COLO668 (cell line): ENCODE measurements at regions not wholly inside any gene's neighbourhood (a gene's known extent, or its start where the extent isn't known, plus 50 kb on each side); places are given as distances from the start of the nearest gene placed in this dataset.

ENCODE experiments used
- DNase-seq: peaks from one replicate; lab custom pipeline; 2025; ENCODE audit not compliant: unreplicated experiment; lab: John Stamatoyannopoulos, UW

DNA sequence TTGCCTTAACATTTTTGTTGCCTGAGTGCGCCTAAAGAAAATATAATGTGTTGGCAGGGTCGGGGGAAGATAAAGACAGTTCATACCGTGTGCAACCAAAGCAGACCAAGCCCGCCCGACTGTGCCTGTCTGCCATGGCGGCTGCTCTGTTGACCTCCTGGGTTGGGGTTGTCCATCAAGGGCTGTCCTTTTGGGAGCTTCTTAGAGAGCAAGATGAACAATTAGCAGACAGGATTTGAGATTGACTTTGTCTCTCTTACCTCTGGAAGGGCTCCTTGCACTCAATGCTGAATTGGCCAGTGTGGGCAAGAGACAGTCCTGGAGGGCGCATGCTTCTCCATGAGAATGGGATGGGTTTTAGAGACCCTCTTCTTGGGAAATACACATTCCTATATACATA is 319.6 kb downstream of the GLRX3 start:
- DNase-seq = no peak

DNA sequence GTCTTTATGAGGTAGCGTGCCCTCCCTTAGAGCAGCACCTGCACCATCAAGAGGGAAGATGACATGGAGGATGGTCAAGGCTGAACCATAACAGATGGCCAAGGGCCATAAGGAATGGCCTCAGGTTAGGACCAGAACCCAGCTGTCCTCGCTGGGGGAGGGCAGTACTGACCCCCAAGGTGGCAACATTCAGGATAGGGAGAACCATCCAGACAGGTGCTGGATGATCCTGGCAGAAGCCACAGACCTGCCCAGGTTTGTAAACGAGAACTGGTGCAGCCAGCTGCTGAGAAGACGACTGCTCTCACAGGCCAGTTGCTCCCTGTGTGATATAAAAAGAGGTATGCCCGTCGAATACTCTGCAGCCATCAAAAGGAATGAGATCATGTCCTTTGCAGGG is 320.4 kb downstream of the GLRX3 start:
- DNase-seq = no peak

DNA sequence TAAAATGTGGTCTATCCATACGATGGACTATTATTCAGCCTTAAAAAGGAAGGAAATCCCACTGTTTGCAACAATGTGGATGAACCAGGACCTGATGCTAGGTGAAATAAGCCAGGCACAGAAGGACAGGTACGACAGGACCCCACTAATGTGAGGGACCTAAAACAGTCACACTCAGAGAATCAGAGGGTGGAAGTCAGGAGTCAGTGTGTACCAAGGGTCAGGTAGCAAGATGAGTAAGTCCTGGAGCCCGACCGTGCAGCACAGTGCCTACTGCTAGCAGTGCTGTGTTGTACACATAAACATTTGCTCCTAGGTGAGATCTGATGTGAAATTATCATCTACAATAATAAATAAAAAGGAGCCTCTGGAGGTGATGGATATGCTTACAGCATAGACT is 322.3 kb downstream of the GLRX3 start:
- no peak for DNase-seq

DNA sequence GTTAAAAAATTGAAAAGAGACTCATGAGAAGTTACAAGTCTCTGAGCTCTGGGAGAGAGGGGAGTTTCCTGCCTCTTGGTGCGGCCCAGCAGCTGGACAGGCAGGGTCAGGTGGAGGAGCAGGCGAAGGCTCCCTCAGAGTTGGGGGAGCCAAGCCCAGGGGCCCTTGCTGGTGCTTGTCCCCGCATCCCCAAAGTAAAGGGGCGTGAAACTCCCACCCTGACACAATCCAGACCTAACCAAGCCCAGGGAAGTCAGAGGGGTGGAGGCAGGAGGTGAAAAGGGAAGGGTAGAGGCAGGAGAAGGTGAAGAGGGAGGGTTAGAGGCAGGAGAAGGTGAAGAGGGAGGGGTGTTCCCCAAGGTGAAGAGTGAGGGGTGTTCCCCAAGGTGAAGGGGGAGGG is 322.8 kb downstream of the GLRX3 start:
- no peak for DNase-seq

DNA sequence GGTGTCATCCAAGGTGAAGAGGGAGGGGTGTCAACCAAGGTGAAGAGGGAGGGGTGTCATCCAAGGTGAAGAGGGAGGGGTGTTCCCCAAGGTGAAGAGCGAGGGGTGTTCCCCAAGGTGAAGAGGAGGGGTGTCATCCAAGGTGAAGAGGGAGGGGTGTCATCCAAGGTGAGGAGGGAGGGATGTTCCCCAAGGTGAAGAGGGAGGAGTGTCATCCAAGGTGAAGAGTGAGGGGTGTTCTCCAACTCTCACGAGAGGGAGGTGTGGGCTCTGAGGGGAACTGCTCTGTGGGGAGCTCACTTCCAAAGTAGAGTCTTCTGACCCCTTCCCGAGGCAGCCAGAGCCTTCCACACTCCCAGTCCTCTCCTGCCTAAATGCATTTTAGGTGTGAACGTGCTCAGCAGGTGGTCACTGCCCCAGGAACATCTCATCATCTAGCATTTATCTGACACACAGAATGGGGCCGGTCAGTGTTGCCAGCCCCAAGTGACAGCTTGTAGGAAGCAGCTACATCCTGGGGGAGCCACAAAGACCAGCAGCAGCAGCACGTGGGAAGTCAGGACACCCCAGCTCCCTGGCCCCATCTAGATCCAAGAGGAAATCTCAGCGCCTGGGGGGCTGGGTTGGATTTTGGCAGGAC is 323.8 kb downstream of the GLRX3 start:
- DNase-seq = no peak

DNA sequence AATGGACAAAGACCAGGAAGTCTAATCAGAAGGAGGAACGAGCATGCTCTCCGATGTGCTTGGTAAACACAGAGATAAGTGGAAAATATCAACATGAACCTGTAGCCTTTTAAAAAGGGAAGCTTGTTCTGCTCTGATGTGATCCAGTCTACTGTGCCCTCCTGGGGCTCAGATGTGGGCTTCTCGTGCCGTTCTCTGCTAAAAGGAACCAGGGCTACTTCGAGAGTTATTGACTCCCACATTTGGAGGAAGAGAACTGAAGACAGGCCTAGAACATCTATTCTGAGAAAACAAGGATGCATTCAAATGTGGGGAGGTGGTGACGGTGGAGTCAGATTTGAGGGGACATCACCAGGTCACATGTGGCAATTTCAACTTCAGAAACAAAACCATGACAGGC is 325.4 kb downstream of the GLRX3 start:
- DNase-seq = no peak

DNA sequence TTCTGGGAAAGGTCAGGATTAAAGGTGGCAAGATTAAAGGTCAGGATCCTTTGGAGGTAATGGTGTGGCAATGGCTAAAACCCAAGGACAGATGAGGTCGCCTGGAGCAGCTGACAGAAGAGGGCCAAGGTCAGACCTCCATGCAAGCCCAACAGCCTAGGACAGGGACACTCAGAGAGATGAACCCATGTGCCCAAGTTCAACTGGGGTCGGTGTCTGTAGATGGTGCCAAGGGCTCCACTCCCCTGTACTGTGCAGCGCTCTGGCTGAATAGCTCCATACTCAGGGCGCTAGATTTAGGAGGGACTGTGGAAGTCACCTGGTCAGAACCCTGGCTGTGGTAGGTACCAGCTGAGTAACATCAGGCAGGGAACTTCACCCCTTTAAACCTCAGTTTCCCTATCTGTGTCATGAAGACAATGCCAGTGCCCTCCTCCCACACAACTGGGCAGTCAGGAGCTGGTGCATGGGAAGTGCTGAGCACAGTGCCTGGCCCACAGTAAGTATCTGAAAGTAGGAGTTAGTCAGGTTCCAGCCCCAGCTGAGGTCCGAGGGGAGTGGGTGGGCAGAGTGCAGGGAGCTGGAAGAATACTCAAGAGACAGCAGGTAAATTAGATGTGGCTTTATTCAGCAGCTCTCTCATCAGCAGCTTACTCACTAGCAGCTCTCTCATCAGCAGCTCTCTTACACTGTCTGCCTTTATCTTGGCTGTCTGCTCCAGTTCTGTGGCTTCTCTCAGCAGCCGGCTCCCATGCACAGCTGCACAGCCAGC is 327.1 kb downstream of the GLRX3 start:
- no peak for DNase-seq

DNA sequence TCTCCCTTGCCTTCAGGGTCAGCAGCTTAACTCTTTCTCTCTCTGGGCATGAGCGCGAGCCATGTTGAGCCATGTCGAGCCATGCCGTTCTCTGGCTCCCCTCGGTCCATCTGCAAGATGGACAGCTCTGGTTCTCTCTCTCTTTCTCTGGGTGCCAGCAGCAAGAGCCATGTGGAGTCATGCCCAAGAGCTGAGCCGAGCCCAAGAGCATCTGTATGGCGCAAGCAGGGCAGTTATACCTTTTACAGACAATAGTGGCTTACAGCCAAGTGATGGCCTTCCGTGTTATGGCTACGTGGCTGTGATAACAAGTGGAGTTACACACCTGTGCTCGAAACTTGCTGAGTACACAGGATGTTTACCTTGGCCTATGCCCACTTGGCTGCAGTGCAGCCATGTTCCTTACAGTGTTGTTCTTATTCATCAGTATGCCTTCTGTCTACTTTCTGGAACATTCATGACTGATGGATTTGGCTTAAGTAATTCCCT is 327.7 kb downstream of the GLRX3 start:
- DNase-seq = no peak

DNA sequence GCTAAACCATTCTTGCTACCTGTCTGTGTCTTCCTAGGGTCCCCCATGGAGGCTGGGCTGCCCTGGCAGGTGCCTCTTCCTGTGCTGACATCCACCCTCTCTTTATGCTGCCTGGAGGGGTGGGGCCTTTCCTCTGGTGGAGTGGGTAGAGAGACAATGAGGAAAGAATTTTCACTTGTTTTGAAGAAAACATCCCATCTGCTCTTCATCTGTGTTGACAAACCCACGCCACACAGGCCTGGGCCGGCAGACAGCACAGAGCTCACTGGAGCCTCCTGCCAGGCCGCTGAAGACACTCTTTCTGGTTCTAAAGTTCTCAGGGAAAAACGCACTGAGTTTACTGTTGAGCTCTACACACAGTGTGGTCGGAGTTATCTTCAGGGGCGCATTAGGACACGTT is 328.2 kb downstream of the GLRX3 start:
- DNase-seq = no peak

DNA sequence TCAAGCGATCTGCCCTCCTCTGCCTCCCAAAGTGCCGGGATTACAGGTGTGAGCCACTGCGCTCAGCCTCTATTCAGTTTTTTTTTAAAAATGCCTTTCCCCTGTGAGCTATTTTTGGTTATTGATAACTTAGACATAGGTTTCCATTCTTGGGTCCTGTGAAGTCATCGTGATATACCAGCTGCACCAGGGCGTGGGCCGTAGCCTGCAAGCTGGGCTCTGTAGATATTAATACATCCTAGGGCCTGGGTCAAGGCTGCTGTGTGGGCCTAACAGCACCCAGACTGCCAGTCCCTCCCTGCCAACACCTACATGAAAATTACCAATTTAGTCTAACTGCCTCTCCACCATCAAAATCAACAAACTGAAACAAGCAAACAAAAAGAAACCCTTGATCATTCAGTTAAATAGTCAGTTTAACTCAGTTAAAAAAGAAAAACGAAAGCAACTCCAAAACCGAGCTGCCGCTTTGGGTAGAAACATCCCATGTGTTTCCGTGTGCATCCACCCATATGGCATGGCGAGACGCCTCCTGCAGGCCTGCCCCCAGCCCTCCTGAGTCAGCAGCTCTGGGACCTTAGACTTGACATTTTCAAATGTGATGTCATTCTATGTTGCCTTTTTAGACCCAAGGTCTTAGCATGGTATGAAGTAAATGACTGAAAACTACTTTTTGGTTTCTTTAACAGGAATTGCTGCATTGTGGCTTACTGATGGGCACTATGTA is 330.2 kb downstream of the GLRX3 start:
- no peak for DNase-seq

DNA sequence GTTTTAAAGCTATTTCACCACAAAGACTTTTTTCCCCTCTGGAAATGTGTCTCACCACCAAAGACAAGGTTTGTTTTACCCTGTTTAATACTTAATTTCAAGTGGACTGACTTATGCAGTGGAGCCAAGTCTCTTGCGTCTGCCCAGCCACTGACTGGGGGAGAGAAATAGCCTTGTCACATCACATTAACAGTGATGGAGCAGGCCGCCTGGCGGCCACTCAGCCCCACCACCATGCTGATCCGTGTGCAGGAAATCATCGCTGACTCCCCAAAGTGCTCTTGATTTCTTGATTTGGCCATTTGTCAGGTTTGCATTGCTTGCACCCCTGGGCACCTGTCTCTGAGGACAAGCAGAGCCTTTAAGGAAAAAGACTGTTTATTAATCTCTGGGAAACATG is 334.1 kb downstream of the GLRX3 start:
- DNase-seq = no peak

DNA sequence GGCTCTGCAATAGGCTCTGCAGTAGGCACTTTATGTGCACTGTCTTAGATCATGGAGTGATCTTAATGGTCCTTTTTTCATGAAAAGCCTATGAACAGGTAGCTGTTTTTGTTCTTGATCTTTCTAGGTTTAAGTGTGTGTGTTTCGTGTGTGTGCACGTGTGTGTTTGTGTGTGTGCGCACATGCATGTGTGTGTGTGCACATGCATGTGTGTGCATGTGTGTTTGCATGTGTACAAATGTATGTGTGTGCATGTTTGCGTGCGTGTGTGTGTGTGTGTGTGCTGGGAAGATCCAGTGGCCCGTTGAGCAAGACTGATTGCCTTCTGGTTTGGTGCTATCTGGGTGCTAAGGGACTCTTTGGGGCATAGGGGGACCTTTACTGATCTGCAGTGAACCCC is 334.8 kb downstream of the GLRX3 start:
- DNase-seq = no peak

DNA sequence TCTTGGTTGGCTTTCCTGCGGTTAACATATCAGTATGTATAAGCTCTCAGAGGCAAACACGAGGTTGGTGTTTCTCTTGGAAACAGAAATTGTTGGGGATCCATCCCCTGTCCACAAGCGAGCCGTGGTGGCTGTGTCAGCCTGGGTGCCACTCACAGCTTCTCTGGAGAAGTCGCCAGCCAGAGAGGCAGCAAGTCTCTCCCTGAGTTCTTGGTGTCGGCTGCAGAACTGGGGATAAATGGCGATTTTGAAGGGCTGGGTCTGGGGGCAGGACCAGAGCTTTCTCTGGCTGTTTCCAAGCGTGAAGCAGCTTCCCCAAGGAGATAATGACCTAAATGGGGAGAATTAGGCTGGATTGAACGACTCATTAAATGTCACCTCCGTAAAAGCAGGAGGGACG is 335.3 kb downstream of the GLRX3 start:
- no peak for DNase-seq

DNA sequence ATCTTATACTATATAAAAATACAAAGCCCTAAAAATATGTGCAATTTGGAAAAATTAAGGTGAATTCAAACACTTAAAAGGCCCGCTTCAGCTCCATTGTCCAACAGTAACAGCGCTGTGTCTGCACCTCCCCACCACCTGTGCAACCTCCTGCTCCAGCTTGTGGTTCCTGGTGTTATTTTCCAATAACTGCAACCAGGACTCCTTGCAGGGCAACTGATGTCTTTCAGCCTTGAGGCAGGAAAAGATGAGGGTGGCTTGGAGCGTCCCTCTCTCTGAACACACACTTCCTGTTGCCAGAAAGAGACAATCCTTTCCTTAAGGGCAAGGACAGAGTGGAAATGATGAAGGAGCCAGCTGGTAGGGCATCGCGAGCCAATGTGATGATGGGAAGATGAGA is 336.0 kb downstream of the GLRX3 start:
- DNase-seq = no peak

DNA sequence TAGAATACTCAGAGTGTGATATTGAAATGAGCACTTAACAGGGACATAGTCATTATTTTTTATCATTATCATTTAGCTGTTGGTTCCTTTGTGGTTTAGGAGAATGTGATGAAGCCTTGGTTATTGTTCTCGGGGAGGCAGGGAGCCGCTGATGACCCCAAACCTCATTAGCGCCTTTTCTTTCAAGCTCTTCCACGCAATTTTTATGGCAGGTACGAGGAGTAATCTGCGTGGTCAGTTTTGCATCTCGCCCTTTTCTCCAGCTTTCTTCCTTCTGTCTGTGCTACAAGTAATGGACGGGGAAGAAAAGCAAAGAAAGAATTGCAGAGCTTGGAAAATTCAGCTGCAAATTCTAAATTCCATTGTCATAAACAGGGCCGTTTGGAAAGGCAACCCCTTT is 338.4 kb downstream of the GLRX3 start:
- DNase-seq = no peak

DNA sequence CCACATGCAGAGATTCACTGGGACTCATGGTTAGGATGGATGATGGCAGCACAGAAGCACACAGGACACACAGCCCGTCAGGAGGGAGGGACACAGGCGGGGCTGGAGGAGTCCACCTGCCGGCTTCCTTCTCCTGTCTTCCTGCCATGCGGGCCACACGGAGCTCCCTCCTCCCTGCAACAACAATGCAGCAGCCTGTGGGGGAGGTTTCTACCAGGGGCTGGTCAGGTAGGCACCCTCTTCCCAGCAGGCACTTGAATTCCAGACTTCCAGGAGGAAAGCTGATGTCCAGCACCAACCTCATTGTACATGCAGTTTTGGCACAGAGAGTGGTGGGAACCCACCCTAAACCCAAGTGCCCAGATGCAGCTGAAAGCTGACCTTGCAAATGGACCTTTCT is 341.2 kb downstream of the GLRX3 start:
- no peak for DNase-seq

DNA sequence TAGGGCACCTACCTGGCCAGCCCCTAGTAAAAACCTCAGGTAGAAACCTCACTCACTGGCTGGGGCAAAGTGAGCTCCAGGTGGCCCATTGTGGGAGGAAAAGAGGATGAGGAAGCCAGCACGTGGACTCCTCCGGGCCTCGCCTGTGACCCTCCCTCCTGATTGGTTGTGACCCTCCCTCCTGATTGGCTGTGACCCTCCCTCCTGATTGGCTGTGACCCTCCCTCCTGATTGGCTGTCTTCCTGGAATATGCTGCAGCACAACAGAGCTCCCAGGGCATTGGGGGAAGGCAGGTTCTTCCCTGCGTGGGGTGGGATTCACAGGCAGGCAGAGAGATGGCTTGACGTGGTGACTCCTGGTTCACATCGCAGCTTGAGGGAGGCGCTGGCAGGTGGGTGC is 343.0 kb downstream of the GLRX3 start:
- no peak for DNase-seq

DNA sequence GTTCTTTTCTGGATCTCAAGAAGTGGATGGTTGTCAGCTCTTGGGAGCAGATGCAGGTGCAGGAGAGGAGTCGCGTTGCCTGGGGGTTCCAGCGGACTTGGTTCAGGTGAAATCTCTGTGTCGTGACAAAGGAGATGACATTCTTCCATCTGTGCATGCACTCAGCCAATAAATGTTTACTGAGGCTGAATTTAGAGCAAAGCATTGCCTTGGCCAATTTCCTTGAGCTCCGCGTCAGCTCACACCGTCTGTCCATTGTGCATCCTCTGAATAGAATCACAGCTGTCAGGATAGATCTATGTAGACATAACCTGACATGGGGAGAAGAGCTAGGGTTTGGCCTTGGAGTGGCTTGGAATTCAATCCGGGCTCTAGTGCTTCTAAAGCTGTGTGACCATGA is 343.7 kb downstream of the GLRX3 start:
- no peak for DNase-seq

DNA sequence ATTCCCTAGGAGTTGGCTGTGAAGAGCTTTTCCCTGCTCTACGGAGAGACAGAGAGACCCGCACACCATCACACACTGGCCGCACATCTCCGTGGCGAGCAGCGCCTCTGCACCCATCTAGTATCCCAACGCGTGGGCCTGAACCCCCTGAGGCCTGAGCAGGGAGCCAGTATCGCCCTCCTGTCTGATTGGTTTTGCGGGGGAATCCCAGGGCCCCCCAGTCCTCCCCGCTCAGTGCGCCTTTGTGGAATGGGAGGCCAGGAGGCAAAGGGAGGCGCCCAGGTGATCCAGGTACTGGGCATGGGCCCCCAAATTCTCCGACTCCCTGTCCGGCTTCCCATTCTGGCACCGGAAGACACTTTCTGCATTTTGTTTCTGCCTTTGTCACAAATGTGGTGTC is 344.3 kb downstream of the GLRX3 start:
- no peak for DNase-seq

DNA sequence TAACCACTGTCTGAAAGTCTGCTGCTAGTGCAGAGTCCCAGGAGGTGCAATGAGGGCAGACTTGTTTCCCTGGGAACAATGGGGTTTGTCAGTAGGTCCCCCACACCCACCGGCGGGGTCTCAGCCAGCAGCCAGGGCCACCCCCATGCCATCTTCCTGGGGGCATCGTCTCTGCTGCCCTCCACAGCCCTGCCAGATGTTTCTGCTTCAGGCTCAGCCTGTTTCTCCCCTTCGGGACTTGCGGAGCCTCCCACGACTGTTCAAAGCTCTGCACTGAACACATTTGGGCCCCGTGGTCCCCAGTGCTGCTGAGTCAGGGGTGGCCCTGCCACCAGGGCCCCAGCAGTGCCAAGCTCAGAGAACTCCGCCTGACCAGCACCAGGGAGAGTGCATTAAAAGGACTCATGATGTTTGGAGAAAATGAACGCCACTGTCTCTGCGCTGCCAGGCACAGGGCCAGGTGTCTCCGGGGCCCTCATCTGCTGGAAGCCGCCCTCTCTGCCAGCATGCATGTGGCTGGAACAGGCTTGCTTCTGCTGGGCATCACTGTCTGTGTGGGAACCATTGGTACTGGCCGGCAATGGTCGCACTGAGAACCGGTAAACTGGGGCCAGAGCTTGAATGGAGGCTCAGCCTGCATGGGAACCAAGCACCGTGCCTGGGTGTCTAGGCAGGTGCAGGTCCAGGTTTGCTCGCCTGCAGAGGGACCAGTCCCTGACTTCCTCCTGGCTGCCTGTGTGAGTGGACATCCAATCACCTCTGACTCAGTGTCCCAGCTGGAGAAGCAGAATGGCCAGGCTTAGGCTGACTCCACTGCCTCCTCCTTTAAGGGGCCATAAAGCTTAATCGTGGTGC is 345.1 kb downstream of the GLRX3 start:
- no peak for DNase-seq

DNA sequence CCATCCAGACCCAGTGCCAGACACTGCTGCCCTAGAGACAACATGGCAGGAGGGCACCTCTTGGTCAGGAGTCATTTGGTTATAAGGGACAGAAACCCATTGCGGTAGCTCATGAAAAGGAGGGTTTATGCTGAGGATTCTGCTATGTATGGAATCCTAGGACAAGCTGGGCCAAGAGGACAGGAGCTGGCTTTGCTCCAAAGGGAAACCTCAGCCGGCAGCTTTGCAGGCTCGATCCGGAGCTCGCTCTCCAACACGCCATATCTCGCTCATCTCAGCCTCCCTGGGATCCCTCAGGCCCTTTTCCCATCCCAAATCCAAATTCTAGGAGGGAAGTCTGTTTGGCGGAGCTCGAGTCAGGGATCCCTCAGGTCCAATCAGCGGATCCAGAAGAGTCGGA is 345.7 kb downstream of the GLRX3 start:
- no peak for DNase-seq
